DOHH2 (cell line): ENCODE measurements at regions not wholly inside any gene's neighbourhood (a gene's known extent, or its start where the extent isn't known, plus 50 kb on each side); places are given as distances from the start of the nearest gene placed in this dataset.

Experiments used
- CTCF ChIP-seq: fragments of 200-600 bp; sonication (generic); IDR thresholded peaks from one replicate; pipeline ENCODE4 v1.5.1; 2014; ENCODE audit warnings: antibody characterized with exemption, mild to moderate bottlenecking, low read depth, low read length; ENCODE audit not compliant: poor library complexity, severe bottlenecking
- EZH2phosphoT487 ChIP-seq: fragments of 200-600 bp; sonication (generic); IDR thresholded peaks from 2 replicates; pipeline ENCODE4 v1.6.1; 2017; ENCODE audit warnings: borderline replicate concordance, mild to moderate bottlenecking, antibody characterized with exemption, low read length, moderate library complexity, mixed read lengths

GRCh38 chr4:11487139-11487538 is 58.4 kb upstream of the HS3ST1 start:
- TF ChIP-seq EZH2phosphoT487 (no peak), CTCF (no peak)
